ENCODE measurements at regions not wholly inside any gene's neighbourhood (a gene's known extent, or its start where the extent isn't known, plus 50 kb on each side); places are given as distances from the start of the nearest gene placed in this dataset.

DNA sequence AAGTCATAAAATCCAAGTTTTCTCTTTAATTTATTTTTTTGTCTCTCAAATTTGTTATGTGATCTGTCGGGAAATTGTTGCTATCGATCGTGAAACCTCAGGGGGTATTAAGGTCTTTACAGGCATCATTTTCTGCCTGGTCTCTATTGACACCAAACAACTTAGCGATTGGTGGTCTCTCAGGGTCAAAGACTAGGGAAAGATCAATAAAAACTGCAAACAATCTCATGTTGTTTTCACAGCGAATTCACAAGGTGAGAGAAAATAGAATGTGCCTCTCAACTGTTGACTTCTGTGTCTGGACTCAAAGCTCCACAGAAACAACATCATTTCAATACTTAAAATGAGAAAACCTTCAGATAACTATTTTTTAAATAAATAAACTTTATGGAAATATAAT lies 645.4 kb upstream of the MIR17HG start:
- Histone ChIP-seq H3K36me3 (no peaks in the 10 kb centered on the region), H3K9me3 (no peaks in the 10 kb centered on the region), H3K27ac (no peak overlapping the region), H3K4me3 (no peak overlapping the region), H3K27me3 (replicated peaks; ENCODE audit: insufficient read depth) (no peaks in the 10 kb centered on the region), H3K4me1 (ENCODE audit: control insufficient read depth in 1 of 2, low read depth in 2 of 2) (no peaks in the 10 kb centered on the region)
- TF ChIP-seq, protein P1, sequence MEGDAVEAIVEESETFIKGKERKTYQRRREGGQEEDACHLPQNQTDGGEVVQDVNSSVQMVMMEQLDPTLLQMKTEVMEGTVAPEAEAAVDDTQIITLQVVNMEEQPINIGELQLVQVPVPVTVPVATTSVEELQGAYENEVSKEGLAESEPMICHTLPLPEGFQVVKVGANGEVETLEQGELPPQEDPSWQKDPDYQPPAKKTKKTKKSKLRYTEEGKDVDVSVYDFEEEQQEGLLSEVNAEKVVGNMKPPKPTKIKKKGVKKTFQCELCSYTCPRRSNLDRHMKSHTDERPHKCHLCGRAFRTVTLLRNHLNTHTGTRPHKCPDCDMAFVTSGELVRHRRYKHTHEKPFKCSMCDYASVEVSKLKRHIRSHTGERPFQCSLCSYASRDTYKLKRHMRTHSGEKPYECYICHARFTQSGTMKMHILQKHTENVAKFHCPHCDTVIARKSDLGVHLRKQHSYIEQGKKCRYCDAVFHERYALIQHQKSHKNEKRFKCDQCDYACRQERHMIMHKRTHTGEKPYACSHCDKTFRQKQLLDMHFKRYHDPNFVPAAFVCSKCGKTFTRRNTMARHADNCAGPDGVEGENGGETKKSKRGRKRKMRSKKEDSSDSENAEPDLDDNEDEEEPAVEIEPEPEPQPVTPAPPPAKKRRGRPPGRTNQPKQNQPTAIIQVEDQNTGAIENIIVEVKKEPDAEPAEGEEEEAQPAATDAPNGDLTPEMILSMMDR (IDR thresholded peaks at IDR 0.05), result no peak
- DNase-seq (ENCODE audit: low spot score) (no peak), ATAC-seq (ENCODE audit: insufficient number of reproducible peaks, low FRiP score, low read depth) (no peak)

DNA sequence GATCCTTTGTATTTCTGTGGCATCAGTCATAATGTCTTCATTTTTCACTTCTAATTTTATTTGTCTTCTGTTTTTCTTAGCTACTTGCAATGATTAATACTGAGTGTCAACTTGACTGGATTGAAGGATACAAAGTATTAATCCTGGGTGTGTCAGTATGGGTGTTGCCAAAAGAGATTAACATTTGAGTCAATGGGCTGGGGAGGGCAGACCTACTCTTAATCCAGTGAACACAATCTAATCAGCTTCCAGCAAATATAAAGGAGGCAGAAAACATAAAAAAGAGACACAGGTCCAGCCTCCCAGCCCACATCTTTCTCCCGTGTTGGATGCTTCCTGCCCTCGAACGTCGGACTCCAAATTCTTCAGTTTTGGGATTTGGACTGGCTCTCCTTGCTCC lies 640.9 kb upstream of the MIR17HG start:
- ATAC-seq (ENCODE audit: insufficient number of reproducible peaks, low FRiP score, low read depth), result no peak
- Histone ChIP-seq H3K36me3 (no peaks in the 10 kb centered on the region), H3K27ac (no peak overlapping the region), H3K4me1 (ENCODE audit: control insufficient read depth in 1 of 2, low read depth in 2 of 2) (no peaks in the 10 kb centered on the region), H3K9me3 (no peaks in the 10 kb centered on the region), H3K27me3 (replicated peaks; ENCODE audit: insufficient read depth) (no peaks in the 10 kb centered on the region), H3K4me3 (no peak overlapping the region)
- DNase-seq (ENCODE audit: low spot score), result no peak
- TF ChIP-seq, protein P1 (IDR thresholded peaks at IDR 0.05), result no peak

DNA sequence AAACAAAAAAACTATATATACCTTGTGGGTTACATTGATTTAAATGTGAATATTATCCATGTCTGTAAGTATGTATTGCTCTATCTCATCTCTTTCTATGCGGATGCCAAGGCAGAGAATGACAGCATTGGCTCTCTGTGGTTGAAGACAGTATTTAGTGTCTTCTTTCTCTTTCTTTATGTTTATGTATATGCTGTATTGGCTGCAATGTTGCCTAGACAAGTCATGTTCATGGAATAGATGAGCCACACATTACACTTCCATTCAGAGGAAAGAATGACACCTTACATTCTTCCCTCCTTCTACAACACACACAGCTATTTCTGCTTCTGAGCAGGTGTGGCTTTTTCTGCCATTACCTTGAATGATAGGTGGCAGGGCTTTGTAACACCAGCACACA lies 639.4 kb upstream of the MIR17HG start:
- Histone ChIP-seq H3K4me1 (ENCODE audit: control insufficient read depth in 1 of 2, low read depth in 2 of 2) (no peaks in the 10 kb centered on the region), H3K36me3 (no peaks in the 10 kb centered on the region), H3K27me3 (replicated peaks; ENCODE audit: insufficient read depth) (no peaks in the 10 kb centered on the region), H3K4me3 (no peak overlapping the region), H3K27ac (no peak overlapping the region), H3K9me3 (no peaks in the 10 kb centered on the region)
- TF ChIP-seq, protein P1 (IDR thresholded peaks at IDR 0.05), result no peak
- ATAC-seq (ENCODE audit: insufficient number of reproducible peaks, low FRiP score, low read depth) (no peak), DNase-seq (ENCODE audit: low spot score) (no peak)

DNA sequence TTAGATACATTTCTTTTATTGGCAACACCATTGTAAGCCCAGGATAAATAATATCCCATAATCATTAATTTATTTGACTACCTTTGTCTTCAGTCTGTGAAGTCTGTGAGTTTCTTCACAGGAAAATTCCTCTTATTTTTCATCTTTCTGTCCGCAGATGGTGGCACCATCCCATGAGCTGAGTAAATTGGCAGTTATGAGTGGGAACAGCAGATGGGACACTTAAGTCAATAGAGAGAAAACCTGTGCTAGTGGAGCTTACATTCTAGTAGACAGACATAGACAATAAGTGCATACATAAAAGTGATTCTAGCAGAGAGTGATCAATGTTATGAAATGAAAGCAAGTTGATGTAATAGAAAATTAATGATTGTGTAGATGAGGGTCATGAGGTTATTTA lies 638.2 kb upstream of the MIR17HG start:
- Histone ChIP-seq H3K27ac (no peak overlapping the region), H3K36me3 (no peaks in the 10 kb centered on the region), H3K4me1 (ENCODE audit: control insufficient read depth in 1 of 2, low read depth in 2 of 2) (no peaks in the 10 kb centered on the region), H3K9me3 (no peaks in the 10 kb centered on the region), H3K27me3 (replicated peaks; ENCODE audit: insufficient read depth) (no peaks in the 10 kb centered on the region), H3K4me3 (no peak overlapping the region)
- DNase-seq (ENCODE audit: low spot score) (no peak), ATAC-seq (ENCODE audit: insufficient number of reproducible peaks, low FRiP score, low read depth) (no peak)
- TF ChIP-seq, protein P1 (IDR thresholded peaks at IDR 0.05), result no peak

DNA sequence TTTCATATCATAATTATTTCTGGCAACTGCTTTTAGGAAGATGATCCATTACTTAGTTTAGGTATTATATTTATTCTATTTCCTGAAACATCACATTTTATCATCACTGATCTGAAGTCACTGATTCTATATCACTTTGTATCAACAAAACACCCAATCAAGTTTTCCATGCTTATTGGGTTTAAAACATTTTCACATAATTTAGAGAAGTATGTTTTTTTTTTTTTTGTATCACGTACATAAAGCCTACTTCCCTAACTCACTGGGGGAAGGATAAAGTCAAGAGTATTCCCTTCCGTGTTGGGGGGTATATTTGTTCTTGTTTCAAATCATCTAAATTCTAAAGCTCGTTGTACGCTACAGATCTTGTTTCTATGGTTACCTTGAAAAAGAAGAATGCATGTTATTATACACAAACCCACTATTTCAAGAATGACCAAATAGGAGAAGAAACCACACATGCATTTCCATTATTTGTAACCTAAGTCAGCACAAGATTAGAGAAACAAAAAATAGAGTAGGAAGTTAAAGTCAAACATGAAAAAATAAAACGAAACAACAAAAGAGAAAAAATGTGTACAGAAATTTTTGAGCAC lies 637.2 kb upstream of the MIR17HG start:
- H3K9me3 ChIP-seq, result no peaks in the 10 kb centered on the region
- no peak overlapping the region for H3K27ac ChIP-seq
- no peak for ATAC-seq (ENCODE audit: insufficient number of reproducible peaks, low FRiP score, low read depth)
- no peaks in the 10 kb centered on the region for H3K36me3 ChIP-seq
- TF ChIP-seq, protein P1 (IDR thresholded peaks at IDR 0.05), result no peak
- DNase-seq (ENCODE audit: low spot score), result no peak
- H3K4me3 ChIP-seq, result no peak overlapping the region
- H3K27me3 ChIP-seq (replicated peaks; ENCODE audit: insufficient read depth), result no peaks in the 10 kb centered on the region
- H3K4me1 ChIP-seq (ENCODE audit: control insufficient read depth in 1 of 2, low read depth in 2 of 2), result no peaks in the 10 kb centered on the region

Data from thoracic aorta (tissue), 2 donors.